HFFc6 (cell line): ENCODE measurements at regions not wholly inside any gene's neighbourhood (a gene's known extent, or its start where the extent isn't known, plus 50 kb on each side); places are given as distances from the start of the nearest gene placed in this dataset.

Experiments used
- DNase-seq: peaks from one replicate; pipeline ENCODE4 v3.0.0-alpha.2; 2018
- H3K27ac Mint-ChIP-seq: 2 replicates; pipeline ENCODE4 v1.8.0; 2020; ENCODE audit warnings: mild to moderate bottlenecking, mixed read lengths
- H3K27me3 Mint-ChIP-seq: 2 replicates; pipeline ENCODE4 v1.8.0; 2021; ENCODE audit warnings: mild to moderate bottlenecking, moderate library complexity, mixed read lengths; ENCODE audit not compliant: insufficient read depth
- H3K36me3 Mint-ChIP-seq: 2 replicates; pipeline ENCODE4 v1.8.0; 2021; ENCODE audit warnings: low read depth, mixed read lengths
- H3K4me1 Mint-ChIP-seq: 2 replicates; pipeline ENCODE4 v1.8.0; 2020; ENCODE audit warnings: low read depth, mixed read lengths
- H3K4me3 Mint-ChIP-seq: 2 replicates; pipeline ENCODE4 v1.8.0; 2020; ENCODE audit warnings: mild to moderate bottlenecking, moderate library complexity, mixed read lengths
- H3K9me3 Mint-ChIP-seq: 2 replicates; pipeline ENCODE4 v1.8.0; 2020; ENCODE audit warnings: mild to moderate bottlenecking, mixed read lengths
- TF ChIP-seq, protein P1 (sequence below): fragments of 200-600 bp; sonication (generic); IDR thresholded peaks from 2 replicates; pipeline ENCODE4 v1.5.0; 2021; ENCODE audit warnings: antibody characterized with exemption, mild to moderate bottlenecking

DNA sequence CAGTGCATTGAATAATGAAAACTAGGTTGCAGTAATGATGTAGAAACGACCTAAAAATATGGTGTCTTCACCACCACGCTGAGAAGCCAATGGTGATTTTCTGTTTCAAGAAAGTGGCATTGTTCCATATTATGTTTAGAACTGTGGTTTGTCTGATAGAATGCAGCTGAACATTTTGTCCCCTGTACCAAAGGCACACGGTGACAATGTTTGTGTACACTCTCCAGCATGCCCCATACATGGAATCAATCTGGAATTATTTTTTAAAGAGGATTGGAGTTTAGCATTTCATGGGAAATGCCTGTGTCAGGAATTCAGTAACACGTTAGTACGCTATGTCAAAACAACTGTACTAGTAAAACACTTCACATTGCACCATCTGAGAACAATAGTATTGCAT lies 237.4 kb upstream of the AUTS2 start:
- TF ChIP-seq, protein P1, sequence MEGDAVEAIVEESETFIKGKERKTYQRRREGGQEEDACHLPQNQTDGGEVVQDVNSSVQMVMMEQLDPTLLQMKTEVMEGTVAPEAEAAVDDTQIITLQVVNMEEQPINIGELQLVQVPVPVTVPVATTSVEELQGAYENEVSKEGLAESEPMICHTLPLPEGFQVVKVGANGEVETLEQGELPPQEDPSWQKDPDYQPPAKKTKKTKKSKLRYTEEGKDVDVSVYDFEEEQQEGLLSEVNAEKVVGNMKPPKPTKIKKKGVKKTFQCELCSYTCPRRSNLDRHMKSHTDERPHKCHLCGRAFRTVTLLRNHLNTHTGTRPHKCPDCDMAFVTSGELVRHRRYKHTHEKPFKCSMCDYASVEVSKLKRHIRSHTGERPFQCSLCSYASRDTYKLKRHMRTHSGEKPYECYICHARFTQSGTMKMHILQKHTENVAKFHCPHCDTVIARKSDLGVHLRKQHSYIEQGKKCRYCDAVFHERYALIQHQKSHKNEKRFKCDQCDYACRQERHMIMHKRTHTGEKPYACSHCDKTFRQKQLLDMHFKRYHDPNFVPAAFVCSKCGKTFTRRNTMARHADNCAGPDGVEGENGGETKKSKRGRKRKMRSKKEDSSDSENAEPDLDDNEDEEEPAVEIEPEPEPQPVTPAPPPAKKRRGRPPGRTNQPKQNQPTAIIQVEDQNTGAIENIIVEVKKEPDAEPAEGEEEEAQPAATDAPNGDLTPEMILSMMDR = no peak
- H3K4me1 Mint-ChIP-seq = no peaks in the 10 kb centered on the region
- peaks cover under 1% of the 10 kb centered on the region; the same call in 1 of the 2 replicates for H3K27me3 Mint-ChIP-seq
- no peak for DNase-seq
- H3K9me3 Mint-ChIP-seq = peaks cover 54% of the 10 kb centered on the region
- H3K27ac Mint-ChIP-seq = no peak overlapping the region
- no peaks in the 10 kb centered on the region for H3K36me3 Mint-ChIP-seq
- H3K4me3 Mint-ChIP-seq = no peak overlapping the region

DNA sequence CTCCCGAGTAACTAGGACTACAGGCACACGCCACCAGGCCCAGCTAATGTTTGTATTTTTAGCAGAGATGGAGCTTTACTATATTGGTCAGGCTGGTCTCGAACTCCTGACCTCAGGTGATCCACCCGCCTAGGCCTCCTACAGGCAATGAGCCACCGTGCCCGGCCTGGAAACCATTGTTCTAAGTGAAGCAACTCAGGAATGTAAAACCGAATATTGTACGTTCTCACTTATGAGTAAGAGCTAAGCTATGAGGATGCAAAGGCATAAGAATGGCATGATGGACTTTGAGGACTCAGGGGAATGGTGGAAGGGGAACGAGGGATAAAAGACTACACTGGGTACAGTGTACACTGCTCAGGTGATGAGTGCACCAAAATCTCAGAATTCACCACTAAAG lies 235.1 kb upstream of the AUTS2 start:
- no peak overlapping the region for H3K27ac Mint-ChIP-seq
- no peaks in the 10 kb centered on the region for H3K4me1 Mint-ChIP-seq
- H3K36me3 Mint-ChIP-seq = no peaks in the 10 kb centered on the region; the same call in 1 of the 2 replicates
- DNase-seq = no peak
- TF ChIP-seq, protein P1 = no peak
- no peak overlapping the region for H3K4me3 Mint-ChIP-seq
- H3K27me3 Mint-ChIP-seq = peaks cover 2% of the 10 kb centered on the region; the same call in 1 of the 2 replicates
- peaks cover 46% of the 10 kb centered on the region for H3K9me3 Mint-ChIP-seq

- peaks cover 35% of the 10 kb centered on the region for H3K9me3 Mint-ChIP-seq
- no peak for DNase-seq
- peaks cover 2% of the 10 kb centered on the region; the same call in 1 of the 2 replicates for H3K27me3 Mint-ChIP-seq
- H3K4me3 Mint-ChIP-seq = no peak overlapping the region
- TF ChIP-seq, protein P1 = no peak
- no peaks in the 10 kb centered on the region for H3K4me1 Mint-ChIP-seq
- no peaks in the 10 kb centered on the region; the same call in 1 of the 2 replicates for H3K36me3 Mint-ChIP-seq
- H3K27ac Mint-ChIP-seq = no peak overlapping the region
Observed at GRCh38 chr7:69364813-69365643, 233.2 kb upstream of the AUTS2 start.

DNA sequence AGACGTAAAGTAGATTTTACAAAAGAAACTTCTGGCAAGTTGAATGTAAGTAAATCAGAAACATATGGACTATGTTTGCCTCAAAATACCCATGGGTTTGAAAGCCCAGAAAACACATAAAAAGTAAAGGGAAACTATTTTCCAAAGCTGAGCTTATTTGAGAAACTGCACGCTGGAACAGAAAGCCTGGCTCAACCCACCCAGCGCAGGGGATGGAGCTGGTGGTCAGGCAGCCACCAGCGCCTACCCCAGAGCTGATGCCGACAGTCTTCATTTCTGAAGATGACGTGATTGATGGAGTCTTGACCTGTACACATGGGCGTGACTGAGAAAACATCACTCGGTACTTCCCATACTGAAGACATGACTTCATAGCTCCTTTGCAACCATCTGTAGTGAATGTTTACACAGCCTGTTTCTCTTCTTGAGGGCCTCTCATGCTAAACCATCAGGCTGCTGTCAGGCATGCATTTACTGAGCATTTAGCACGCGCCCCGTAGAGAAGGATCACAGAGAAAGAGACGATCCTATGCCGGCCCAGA lies 232.6 kb upstream of the AUTS2 start:
- Mint-ChIP-seq H3K4me1 (no peaks in the 10 kb centered on the region), H3K9me3 (peaks cover 33% of the 10 kb centered on the region), H3K27me3 (peaks cover 2% of the 10 kb centered on the region; the same call in 1 of the 2 replicates), H3K4me3 (no peak overlapping the region), H3K36me3 (no peaks in the 10 kb centered on the region; the same call in 1 of the 2 replicates), H3K27ac (no peak overlapping the region)
- TF ChIP-seq, protein P1 = no peak
- DNase-seq = no peak

DNA sequence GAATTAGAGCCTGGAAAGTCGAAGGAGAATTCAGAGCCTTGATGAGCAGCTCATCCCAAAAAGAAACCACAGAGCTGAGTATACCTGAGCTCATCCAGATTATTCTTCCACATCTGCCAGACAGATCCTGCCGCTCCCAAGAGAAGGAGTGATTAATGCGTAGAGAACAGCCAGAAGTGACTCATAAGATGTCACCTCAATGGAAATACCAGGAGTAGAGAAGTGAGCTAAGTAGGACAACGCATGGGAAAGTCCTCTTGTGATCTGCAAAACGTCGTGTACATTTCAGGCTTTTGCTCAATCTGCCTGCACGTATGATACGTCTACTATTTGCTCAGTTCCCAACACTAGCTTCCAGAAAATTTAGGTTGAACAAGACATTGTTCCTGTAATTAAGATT lies 230.5 kb upstream of the AUTS2 start:
- H3K27me3 Mint-ChIP-seq = peaks cover 2% of the 10 kb centered on the region; the same call in 1 of the 2 replicates
- H3K36me3 Mint-ChIP-seq = no peaks in the 10 kb centered on the region; the same call in 1 of the 2 replicates
- DNase-seq = no peak
- TF ChIP-seq, protein P1 = no peak
- H3K27ac Mint-ChIP-seq = no peak overlapping the region
- H3K4me3 Mint-ChIP-seq = no peak overlapping the region
- no peaks in the 10 kb centered on the region for H3K4me1 Mint-ChIP-seq
- H3K9me3 Mint-ChIP-seq = peaks cover 25% of the 10 kb centered on the region
